Ascending aorta (tissue), 2 donors: ENCODE measurements at regions not wholly inside any gene's neighbourhood (a gene's known extent, or its start where the extent isn't known, plus 50 kb on each side); places are given as distances from the start of the nearest gene placed in this dataset.

Experiments used
- DNase-seq, 2 donors: peaks; one replicate each; pipeline ENCODE4 v3.0.0-alpha.2; 2019; ENCODE audit warnings: low spot score in 2 of 2
- H3K27ac ChIP-seq, 2 donors: fragments of 200-600 bp; sonication (generic); one replicate each; pipeline ENCODE4 v1.5.1; 2016 to 2017; ENCODE audit warnings: mild to moderate bottlenecking in 1 of 2
- H3K27me3 ChIP-seq: fragments of 200-600 bp; sonication (generic); one replicate; pipeline ENCODE4 v1.5.1; 2017
- H3K36me3 ChIP-seq, 2 donors: fragments of 200-600 bp; sonication (generic); one replicate each; pipeline ENCODE4 v1.5.1; 2016
- H3K4me1 ChIP-seq, 2 donors: fragments of 200-600 bp; sonication (generic); one replicate each; pipeline ENCODE4 v1.5.1; 2016 to 2017; ENCODE audit warnings: mild to moderate bottlenecking in 1 of 2
- H3K4me3 ChIP-seq, 2 donors: fragments of 200-600 bp; sonication (generic); one replicate each; pipeline ENCODE4 v1.5.1; 2016 to 2017; ENCODE audit warnings: mild to moderate bottlenecking in 1 of 2
- H3K9me3 ChIP-seq, 2 donors: fragments of 200-600 bp; sonication (generic); one replicate each; pipeline ENCODE4 v1.5.1; 2016
- intact Hi-C: fragments of 100-400 bp; cut with DNase I; formaldehyde crosslinking; loops from one replicate; pipeline ENCODE4 v1.15.1; 2023
- TF ChIP-seq, protein P1 (sequence below), 3 experiments: fragments of 200-600 bp in 2 of 3; fragments of 450-650 bp in 1 of 3; sonication (generic) in 2 of 3; IDR thresholded peaks; one replicate each; pipeline ENCODE4 v1.5.1; 2016 to 2019; ENCODE audit warnings: antibody characterized with exemption in 3 of 3, mild to moderate bottlenecking in 1 of 3, moderate library complexity in 1 of 3

GRCh38 chr10:21097926-21098355, 200.8 kb upstream of the NEBL start:
- no peak overlapping the region for H3K4me3 ChIP-seq
- intact Hi-C loops, result no loop called here
- no peaks in the 10 kb centered on the region for H3K27me3 ChIP-seq

DNA sequence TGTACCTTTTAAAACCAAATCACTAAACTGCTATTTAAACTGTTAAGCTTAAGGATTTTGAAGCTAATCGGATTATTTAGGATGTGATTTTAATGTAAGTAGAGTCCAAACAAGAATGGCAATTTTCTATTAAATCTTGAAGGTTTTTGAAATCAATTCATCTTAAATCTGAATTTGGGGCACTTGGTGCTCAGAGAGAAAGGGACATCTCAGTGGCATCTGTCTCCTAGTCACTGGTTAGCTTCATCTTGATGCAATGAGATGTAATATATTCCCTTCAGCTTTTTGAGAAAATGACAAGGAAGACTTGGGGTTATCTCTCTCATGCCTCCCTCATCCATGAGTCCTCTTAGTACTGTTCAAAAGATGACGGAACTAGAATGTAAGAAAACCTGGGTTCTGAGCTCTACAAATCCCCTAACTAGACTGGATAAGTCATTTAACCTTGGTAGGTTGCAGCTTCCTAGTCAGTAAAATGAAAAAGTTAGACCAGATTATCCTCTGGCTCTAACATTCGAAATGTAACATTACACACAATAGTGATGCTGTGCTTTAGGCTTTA, 198.5 kb upstream of the NEBL start:
- Histone ChIP-seq H3K27ac (no peak overlapping the region), H3K4me3 (no peak overlapping the region), H3K9me3 (no peaks in the 10 kb centered on the region), H3K27me3 (no peaks in the 10 kb centered on the region), H3K4me1 (no peaks in the 10 kb centered on the region), H3K36me3 (no peaks in the 10 kb centered on the region)
- no peak for DNase-seq
- TF ChIP-seq, protein P1, sequence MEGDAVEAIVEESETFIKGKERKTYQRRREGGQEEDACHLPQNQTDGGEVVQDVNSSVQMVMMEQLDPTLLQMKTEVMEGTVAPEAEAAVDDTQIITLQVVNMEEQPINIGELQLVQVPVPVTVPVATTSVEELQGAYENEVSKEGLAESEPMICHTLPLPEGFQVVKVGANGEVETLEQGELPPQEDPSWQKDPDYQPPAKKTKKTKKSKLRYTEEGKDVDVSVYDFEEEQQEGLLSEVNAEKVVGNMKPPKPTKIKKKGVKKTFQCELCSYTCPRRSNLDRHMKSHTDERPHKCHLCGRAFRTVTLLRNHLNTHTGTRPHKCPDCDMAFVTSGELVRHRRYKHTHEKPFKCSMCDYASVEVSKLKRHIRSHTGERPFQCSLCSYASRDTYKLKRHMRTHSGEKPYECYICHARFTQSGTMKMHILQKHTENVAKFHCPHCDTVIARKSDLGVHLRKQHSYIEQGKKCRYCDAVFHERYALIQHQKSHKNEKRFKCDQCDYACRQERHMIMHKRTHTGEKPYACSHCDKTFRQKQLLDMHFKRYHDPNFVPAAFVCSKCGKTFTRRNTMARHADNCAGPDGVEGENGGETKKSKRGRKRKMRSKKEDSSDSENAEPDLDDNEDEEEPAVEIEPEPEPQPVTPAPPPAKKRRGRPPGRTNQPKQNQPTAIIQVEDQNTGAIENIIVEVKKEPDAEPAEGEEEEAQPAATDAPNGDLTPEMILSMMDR (IDR thresholded peaks at IDR 0.05), result no peak
- intact Hi-C loops, result no loop called here

More at GRCh38 chr10:21097926-21098355, 200.8 kb upstream of the NEBL start:
- Histone ChIP-seq H3K4me1 (no peaks in the 10 kb centered on the region), H3K36me3 (no peaks in the 10 kb centered on the region), H3K27ac (no peak overlapping the region), H3K9me3 (no peaks in the 10 kb centered on the region)
- TF ChIP-seq, protein P1 (IDR thresholded peaks at IDR 0.05), result no peak
- no peak for DNase-seq

- DNase-seq, result no peak
- TF ChIP-seq, protein P1 (IDR thresholded peaks at IDR 0.05), result no peak
- H3K9me3 ChIP-seq, result no peaks in the 10 kb centered on the region
- no peak overlapping the region for H3K27ac ChIP-seq
- no peaks in the 10 kb centered on the region for H3K36me3 ChIP-seq
- no peaks in the 10 kb centered on the region for H3K27me3 ChIP-seq
- intact Hi-C loops, result no loop called here
- H3K4me1 ChIP-seq, result no peaks in the 10 kb centered on the region
- H3K4me3 ChIP-seq, result no peak overlapping the region
These were observed 198.0 kb upstream of the NEBL start for GRCh38 chr10:21095073-21095472.

- Histone ChIP-seq H3K36me3 (no peaks in the 10 kb centered on the region), H3K9me3 (no peaks in the 10 kb centered on the region), H3K4me3 (no peak overlapping the region), H3K27me3 (no peaks in the 10 kb centered on the region), H3K4me1 (no peaks in the 10 kb centered on the region), H3K27ac (no peak overlapping the region)
- no peak for DNase-seq
- intact Hi-C loops, result no loop called here
- TF ChIP-seq, protein P1 (IDR thresholded peaks at IDR 0.05), result no peak
These were observed 195.8 kb upstream of the NEBL start for GRCh38 chr10:21092683-21093524.

DNA sequence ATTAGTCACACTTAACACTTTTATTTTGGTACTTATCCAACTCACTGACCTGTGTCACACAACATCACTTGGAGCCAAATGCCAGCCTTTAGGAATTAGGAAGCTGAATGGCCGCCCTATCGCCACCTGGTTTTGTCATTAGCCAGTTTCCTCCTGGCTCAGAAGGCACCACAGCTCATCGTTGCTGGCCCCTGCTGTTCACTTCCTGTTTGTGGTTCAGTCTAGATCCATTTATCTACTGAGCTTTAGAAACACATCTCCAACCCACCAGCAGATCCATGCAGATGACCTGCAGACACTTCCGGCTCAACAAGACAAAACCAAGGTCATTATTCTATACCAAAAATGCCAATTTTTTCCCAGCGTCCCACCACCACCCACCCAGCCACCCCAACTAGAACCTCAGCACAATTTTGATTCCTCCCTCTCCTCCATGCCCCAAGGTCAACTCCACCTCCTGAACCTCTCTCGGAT, 193.5 kb upstream of the NEBL start:
- intact Hi-C loops, result no loop called here
- TF ChIP-seq, protein P1 (IDR thresholded peaks at IDR 0.05), result no peak

More for the DNA sequence above, 193.5 kb upstream of the NEBL start:
- H3K27ac ChIP-seq, result no peak overlapping the region
- H3K4me3 ChIP-seq, result no peak overlapping the region
- no peak for DNase-seq
- no peaks in the 10 kb centered on the region for H3K27me3 ChIP-seq
- H3K9me3 ChIP-seq, result no peaks in the 10 kb centered on the region
- H3K36me3 ChIP-seq, result no peaks in the 10 kb centered on the region
- no peaks in the 10 kb centered on the region for H3K4me1 ChIP-seq
